KMS-11 (cell line): ENCODE measurements at regions not wholly inside any gene's neighbourhood (a gene's known extent, or its start where the extent isn't known, plus 50 kb on each side); places are given as distances from the start of the nearest gene placed in this dataset.

Experiments used
- H2AFZ ChIP-seq: fragments of 200-600 bp; sonication (generic); 2 replicates; pipeline ENCODE4 v1.6.1; 2016; ENCODE audit warnings: antibody characterized with exemption, mixed run types, low read depth
- H3K27ac ChIP-seq: fragments of 200-600 bp; sonication (generic); 2 replicates; pipeline ENCODE4 v1.6.1; 2016; ENCODE audit warnings: mild to moderate bottlenecking, mixed run types
- H3K27me3 ChIP-seq: fragments of 200-600 bp; sonication (generic); 2 replicates; pipeline ENCODE4 v1.6.1; 2017; ENCODE audit warnings: mild to moderate bottlenecking, low read depth, mixed run types, moderate library complexity; ENCODE audit not compliant: insufficient read depth
- H3K36me3 ChIP-seq: fragments of 200-600 bp; sonication (generic); 2 replicates; pipeline ENCODE4 v1.6.1; 2017; ENCODE audit warnings: mild to moderate bottlenecking, mixed run types; ENCODE audit not compliant: insufficient read depth
- H3K4me1 ChIP-seq: fragments of 200-600 bp; sonication (generic); 2 replicates; pipeline ENCODE4 v1.6.1; 2016; ENCODE audit warnings: mild to moderate bottlenecking, low read depth, mixed run types; ENCODE audit not compliant: poor library complexity, severe bottlenecking
- H3K4me2 ChIP-seq: fragments of 200-600 bp; sonication (generic); 2 replicates; pipeline ENCODE4 v1.7.0; 2016; ENCODE audit warnings: mild to moderate bottlenecking, mixed run types
- H3K4me3 ChIP-seq: fragments of 200-600 bp; sonication (generic); IDR thresholded peaks from 2 replicates; pipeline ENCODE4 v1.6.1; 2017; ENCODE audit warnings: low read depth, low read length, mixed read lengths; ENCODE audit not compliant: insufficient read depth
- H3K79me2 ChIP-seq: fragments of 200-600 bp; sonication (generic); 2 replicates; pipeline ENCODE4 v1.6.1; 2016; ENCODE audit warnings: low read depth, mixed run types; ENCODE audit not compliant: insufficient read depth
- H3K9ac ChIP-seq: fragments of 200-600 bp; sonication (generic); 2 replicates; pipeline ENCODE4 v1.6.1; 2016; ENCODE audit warnings: mild to moderate bottlenecking, mixed run types
- H4K20me1 ChIP-seq: fragments of 200-600 bp; sonication (generic); 2 replicates; pipeline ENCODE4 v1.6.1; 2016; ENCODE audit warnings: mild to moderate bottlenecking, mixed run types; ENCODE audit not compliant: insufficient read depth
- CTCF ChIP-seq: fragments of 200-600 bp; sonication (generic); conservative IDR thresholded peaks from 2 replicates; pipeline ENCODE4 v1.6.1; 2017; ENCODE audit warnings: low read depth, mild to moderate bottlenecking, antibody characterized with exemption, low read length, moderate library complexity, mixed read lengths

- Histone ChIP-seq H3K4me1 (no peaks in the 10 kb centered on the region), H3K79me2 (no peaks in the 10 kb centered on the region), H3K36me3 (no peaks in the 10 kb centered on the region), H3K4me2 (no peak overlapping the region), H3K27ac (no peak overlapping the region), H3K9ac (no peak overlapping the region), H3K27me3 (no peaks in the 10 kb centered on the region), H2AFZ (no peak overlapping the region), H4K20me1 (no peaks in the 10 kb centered on the region), H3K4me3 (no peak overlapping the region)
- no peak for TF ChIP-seq CTCF
Observed at GRCh38 chr9:103707181-103707580, 386.9 kb upstream of the SMC2 start.

- Histone ChIP-seq H3K9ac (no peak overlapping the region), H3K4me3 (no peak overlapping the region), H3K27ac (no peak overlapping the region), H3K27me3 (no peaks in the 10 kb centered on the region), H3K36me3 (no peaks in the 10 kb centered on the region), H3K79me2 (no peaks in the 10 kb centered on the region), H3K4me2 (no peak overlapping the region), H4K20me1 (no peaks in the 10 kb centered on the region), H3K4me1 (no peaks in the 10 kb centered on the region), H2AFZ (no peak overlapping the region)
- no peak for TF ChIP-seq CTCF
Observed at GRCh38 chr9:103709366-103709765, 384.7 kb upstream of the SMC2 start.

- Histone ChIP-seq H3K4me3 (no peak overlapping the region), H4K20me1 (no peaks in the 10 kb centered on the region), H3K4me2 (no peak overlapping the region), H3K27ac (no peak overlapping the region), H3K4me1 (no peaks in the 10 kb centered on the region), H3K9ac (no peak overlapping the region), H3K27me3 (no peaks in the 10 kb centered on the region), H3K79me2 (no peaks in the 10 kb centered on the region), H3K36me3 (no peaks in the 10 kb centered on the region), H2AFZ (no peak overlapping the region)
- TF ChIP-seq CTCF = no peak
Observed at GRCh38 chr9:103713631-103714030, 380.5 kb upstream of the SMC2 start.

GRCh38 chr9:103714992-103715391 lies 379.1 kb upstream of the SMC2 start:
- H3K27ac ChIP-seq = no peak overlapping the region
- H3K36me3 ChIP-seq = no peaks in the 10 kb centered on the region
- H3K4me2 ChIP-seq = no peak overlapping the region
- H3K4me3 ChIP-seq = no peak overlapping the region
- H3K9ac ChIP-seq = no peak overlapping the region
- no peaks in the 10 kb centered on the region for H3K4me1 ChIP-seq
- no peaks in the 10 kb centered on the region for H4K20me1 ChIP-seq
- H3K27me3 ChIP-seq = no peaks in the 10 kb centered on the region
- no peaks in the 10 kb centered on the region for H3K79me2 ChIP-seq
- TF ChIP-seq CTCF = no peak
- no peak overlapping the region for H2AFZ ChIP-seq

GRCh38 chr9:103721056-103721455 lies 373.1 kb upstream of the SMC2 start:
- no peak overlapping the region for H3K4me2 ChIP-seq
- H2AFZ ChIP-seq = no peak overlapping the region
- no peaks in the 10 kb centered on the region for H3K27me3 ChIP-seq
- no peak overlapping the region for H3K4me3 ChIP-seq
- H4K20me1 ChIP-seq = no peaks in the 10 kb centered on the region
- H3K36me3 ChIP-seq = no peaks in the 10 kb centered on the region
- TF ChIP-seq CTCF = no peak
- no peaks in the 10 kb centered on the region for H3K79me2 ChIP-seq
- H3K4me1 ChIP-seq = no peaks in the 10 kb centered on the region
- H3K9ac ChIP-seq = no peak overlapping the region
- H3K27ac ChIP-seq = no peak overlapping the region
